Muscle layer of colon (tissue), 2 donors: ENCODE measurements at regions not wholly inside any gene's neighbourhood (a gene's known extent, or its start where the extent isn't known, plus 50 kb on each side); places are given as distances from the start of the nearest gene placed in this dataset.

Experiments
- H3K27ac ChIP-seq: one replicate; pipeline ENCODE4 v1.7.0; 2013; ENCODE audit warnings: low read depth, mild to moderate bottlenecking, low read length, moderate library complexity
- H3K27me3 ChIP-seq, 2 donors: one replicate each; pipeline ENCODE4 v1.7.0; 2013; ENCODE audit warnings: low read length in 2 of 2, mild to moderate bottlenecking in 2 of 2; ENCODE audit not compliant: insufficient read depth in 2 of 2, control insufficient read depth in 1 of 2
- H3K36me3 ChIP-seq: one replicate; pipeline ENCODE4 v1.7.0; 2013; ENCODE audit warnings: mild to moderate bottlenecking, low read length; ENCODE audit not compliant: insufficient read depth
- H3K4me1 ChIP-seq: one replicate; pipeline ENCODE4 v1.7.0; 2013; ENCODE audit warnings: mild to moderate bottlenecking, low read length; ENCODE audit not compliant: insufficient read depth
- H3K4me3 ChIP-seq, 2 donors: one replicate each; pipeline ENCODE4 v1.7.0; 2013; ENCODE audit warnings: low read length in 2 of 2, low read depth in 1 of 2, mild to moderate bottlenecking in 1 of 2, moderate library complexity in 1 of 2
- H3K9ac ChIP-seq: one replicate; pipeline ENCODE4 v1.7.0; 2013; ENCODE audit warnings: low read length
- H3K9me3 ChIP-seq: one replicate; pipeline ENCODE4 v1.7.0; 2013; ENCODE audit warnings: mild to moderate bottlenecking, low read length
- donor health status: abdominal sarcoma.
- donor health status: Adenocarcinoma of cecum.

DNA sequence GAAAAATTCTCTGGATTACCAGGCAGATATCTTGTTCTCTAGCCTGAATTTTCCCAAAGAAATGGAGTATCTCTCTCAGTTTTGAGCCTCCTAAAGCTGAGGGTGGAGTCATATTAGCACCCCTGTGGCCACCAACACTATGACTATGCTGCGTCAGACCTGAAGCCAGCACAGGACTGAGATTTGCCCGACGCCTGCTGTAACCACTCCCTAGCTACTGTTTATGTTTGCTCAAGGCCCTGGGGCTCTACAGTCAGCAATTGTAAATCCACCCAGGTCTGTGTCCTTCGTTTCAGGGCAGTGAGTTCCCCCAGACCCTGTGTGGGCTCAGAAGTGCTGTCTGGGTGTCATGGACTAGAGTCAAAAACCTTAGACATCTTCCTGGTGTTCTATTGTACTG is 61.4 kb downstream of the ZXDA start:
- Histone ChIP-seq H3K27ac (no peak overlapping the region), H3K9ac (no peak overlapping the region), H3K4me3 (no peak overlapping the region), H3K4me1 (no peaks in the 10 kb centered on the region), H3K36me3 (no peaks in the 10 kb centered on the region), H3K9me3 (no peaks in the 10 kb centered on the region), H3K27me3 (peaks cover 0 to 3% of the 10 kb centered on the region in 2 donors)

DNA sequence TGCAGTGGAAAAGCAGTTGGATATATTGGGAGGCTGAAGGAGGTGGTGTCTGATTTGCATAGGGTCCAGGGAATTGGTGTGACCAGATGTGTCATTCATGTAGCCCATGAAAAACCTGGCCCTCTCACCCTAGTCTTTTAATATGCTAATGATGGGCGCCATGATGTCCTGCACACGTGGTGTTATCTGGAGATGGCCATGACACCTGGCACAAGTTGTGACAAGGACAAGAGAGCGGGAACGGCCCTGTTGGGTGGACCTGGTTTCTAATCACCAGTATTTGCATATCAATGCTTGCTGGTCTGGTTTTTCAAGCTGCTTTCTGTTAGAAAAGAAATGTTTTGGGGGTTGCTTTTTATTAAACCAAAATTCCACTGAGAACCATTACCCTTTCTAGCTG is 87.4 kb downstream of the ZXDA start:
- Histone ChIP-seq H3K27me3 (no peaks in the 10 kb centered on the region), H3K36me3 (no peaks in the 10 kb centered on the region), H3K27ac (no peak overlapping the region), H3K4me3 (no peak overlapping the region), H3K4me1 (no peaks in the 10 kb centered on the region), H3K9ac (no peak overlapping the region), H3K9me3 (no peaks in the 10 kb centered on the region)

DNA sequence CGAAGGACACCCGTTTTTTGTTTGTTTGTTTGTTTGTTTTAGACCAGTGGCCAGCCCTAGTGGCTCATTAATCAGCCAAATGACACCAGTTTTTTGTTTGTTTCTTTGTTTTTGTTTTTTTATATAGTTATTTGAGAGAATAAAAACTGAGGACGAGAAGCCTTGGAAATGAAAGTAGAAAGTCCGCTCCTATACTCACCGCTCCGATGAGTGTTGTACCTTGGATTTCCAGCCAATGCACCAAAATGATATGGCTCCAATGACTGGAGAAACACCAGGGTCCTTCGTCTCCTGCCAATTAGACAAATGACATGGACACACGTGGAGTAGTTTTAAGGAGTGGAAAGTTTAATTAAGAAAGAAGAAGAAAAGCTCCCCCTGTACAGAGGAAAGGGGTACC is 87.9 kb downstream of the ZXDA start:
- H3K27me3 ChIP-seq = no peaks in the 10 kb centered on the region
- H3K9me3 ChIP-seq = no peaks in the 10 kb centered on the region
- peak overlapping the region in 1 of 2 donors; percentile 28 for H3K4me3 ChIP-seq
- H3K4me1 ChIP-seq = no peaks in the 10 kb centered on the region
- H3K36me3 ChIP-seq = no peaks in the 10 kb centered on the region
- no peak overlapping the region for H3K9ac ChIP-seq
- H3K27ac ChIP-seq = no peak overlapping the region

DNA sequence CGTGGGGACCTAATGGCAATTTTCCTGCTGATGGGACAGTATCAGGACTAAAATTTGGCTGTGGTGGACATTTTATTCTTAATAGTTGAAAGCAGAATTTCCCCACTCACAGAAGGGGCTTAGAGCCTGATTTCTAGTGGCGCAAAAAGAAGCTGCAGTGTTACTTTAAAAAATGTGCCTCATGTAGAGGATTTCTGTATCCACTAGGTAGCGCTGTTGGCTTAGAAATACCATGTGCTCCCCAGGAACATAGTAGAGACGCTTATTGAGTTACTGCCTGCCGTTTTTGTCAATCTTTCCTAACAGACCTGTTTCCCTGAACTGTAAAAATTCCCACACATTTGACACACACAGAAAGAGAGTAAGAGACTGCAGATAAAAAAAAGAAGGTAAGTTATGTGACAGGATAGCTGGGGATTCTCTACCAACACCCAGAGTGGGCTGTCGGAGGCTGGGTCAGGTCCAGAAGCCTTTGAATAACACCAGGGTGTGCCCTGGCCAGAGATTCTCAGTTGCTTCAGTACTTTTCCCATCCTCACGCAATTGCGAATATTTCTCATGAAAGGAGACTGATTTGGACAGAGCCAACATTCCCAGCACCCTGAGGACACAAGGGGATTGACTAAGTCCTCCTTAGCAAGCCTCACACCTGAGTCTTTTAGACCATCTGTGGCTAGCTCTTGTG is 88.4 kb downstream of the ZXDA start:
- Histone ChIP-seq H3K4me1 (no peaks in the 10 kb centered on the region), H3K4me3 (peak overlapping the region in 1 of 2 donors; percentile 28), H3K36me3 (no peaks in the 10 kb centered on the region), H3K27ac (no peak overlapping the region), H3K9me3 (no peaks in the 10 kb centered on the region), H3K9ac (no peak overlapping the region), H3K27me3 (peaks cover 0 to under 1% of the 10 kb centered on the region in 2 donors)

DNA sequence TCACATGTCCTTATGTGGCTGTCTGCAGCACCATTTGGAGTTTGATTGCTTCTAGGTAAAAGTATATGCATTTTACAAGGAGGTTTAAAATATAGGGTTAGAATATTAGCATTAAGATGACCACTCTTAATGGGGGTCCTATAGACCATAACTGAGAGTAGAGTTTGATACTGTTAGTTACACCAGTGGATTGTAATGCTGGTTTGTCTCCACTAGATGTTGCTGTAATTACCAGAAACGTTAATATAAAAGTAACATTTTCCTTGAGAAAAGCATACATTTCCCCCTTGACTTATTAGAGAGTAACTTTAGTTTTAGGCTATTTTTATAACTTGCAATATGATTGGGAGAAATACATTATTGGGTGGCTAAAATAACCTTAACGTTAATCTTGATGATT is 93.0 kb downstream of the ZXDA start:
- H3K9ac ChIP-seq = no peak overlapping the region
- H3K4me3 ChIP-seq = no peak overlapping the region
- H3K27ac ChIP-seq = no peak overlapping the region
- H3K9me3 ChIP-seq = no peaks in the 10 kb centered on the region
- no peaks in the 10 kb centered on the region for H3K36me3 ChIP-seq
- H3K4me1 ChIP-seq = no peaks in the 10 kb centered on the region
- H3K27me3 ChIP-seq = peaks cover 0 to 4% of the 10 kb centered on the region in 2 donors

DNA sequence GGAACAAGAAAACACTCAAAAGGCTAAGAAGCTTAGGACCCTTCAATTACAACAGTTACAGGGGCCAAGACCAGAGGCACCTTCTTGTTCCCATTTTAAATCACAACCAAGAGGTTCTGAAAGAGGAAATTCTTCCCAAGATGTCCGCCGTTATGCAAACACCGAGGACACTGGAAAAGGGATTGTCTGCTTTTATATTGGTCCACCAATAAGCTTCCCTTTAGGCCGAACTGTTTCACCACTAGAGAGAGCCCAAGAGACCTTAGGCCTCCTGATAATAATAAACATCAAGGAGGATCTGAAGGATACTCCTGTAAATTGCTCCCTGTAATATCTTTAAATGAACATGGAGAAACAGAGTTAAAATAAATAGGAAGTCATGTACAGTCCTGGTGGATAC is 92.6 kb upstream of the NLRP2B start:
- Histone ChIP-seq H3K36me3 (no peaks in the 10 kb centered on the region), H3K4me3 (no peak overlapping the region), H3K27ac (no peak overlapping the region), H3K9me3 (no peaks in the 10 kb centered on the region), H3K27me3 (no peaks in the 10 kb centered on the region), H3K9ac (no peak overlapping the region), H3K4me1 (no peaks in the 10 kb centered on the region)

DNA sequence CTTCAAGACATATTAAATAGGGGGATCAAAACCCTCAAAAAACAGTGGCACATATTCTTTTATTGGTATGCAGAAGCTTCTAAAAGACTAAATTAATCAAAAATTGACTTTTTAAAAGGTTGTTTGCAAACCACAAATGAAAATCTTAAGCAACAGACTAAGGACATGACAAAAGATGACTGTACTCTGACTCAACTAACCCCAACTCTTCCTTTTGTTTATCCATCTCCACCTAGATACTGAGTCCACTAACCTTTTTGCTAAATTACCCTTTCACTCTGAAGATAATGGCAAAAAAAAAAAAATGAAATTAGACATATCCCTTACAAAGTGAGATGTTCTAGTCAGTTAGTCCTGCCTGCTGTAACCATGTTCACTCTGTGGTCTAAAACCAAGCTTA is 91.6 kb upstream of the NLRP2B start:
- H3K4me1 ChIP-seq = no peaks in the 10 kb centered on the region
- no peak overlapping the region for H3K27ac ChIP-seq
- no peaks in the 10 kb centered on the region for H3K27me3 ChIP-seq
- no peaks in the 10 kb centered on the region for H3K36me3 ChIP-seq
- H3K4me3 ChIP-seq = no peak overlapping the region
- no peaks in the 10 kb centered on the region for H3K9me3 ChIP-seq
- no peak overlapping the region for H3K9ac ChIP-seq

DNA sequence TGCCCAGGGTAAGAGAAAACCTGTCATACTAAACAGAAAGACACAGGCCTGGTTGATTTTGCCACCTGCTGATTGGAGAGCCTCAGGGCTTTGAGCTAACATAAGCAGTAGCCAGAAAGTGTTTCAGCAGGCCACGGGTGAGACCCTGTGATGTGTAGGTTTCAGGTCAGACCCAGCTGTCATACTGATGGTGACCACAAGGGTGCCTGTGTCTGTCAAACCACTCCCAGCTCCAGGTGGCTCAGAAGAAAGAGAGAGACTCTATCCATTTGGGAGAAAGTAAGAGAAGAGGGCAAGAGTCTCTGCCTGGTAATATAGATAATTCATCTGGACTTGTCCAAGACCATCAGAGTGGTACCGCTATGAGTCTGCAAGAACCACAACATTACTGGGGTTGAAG is 72.8 kb upstream of the NLRP2B start:
- Histone ChIP-seq H3K9ac (no peak overlapping the region), H3K27ac (no peak overlapping the region), H3K27me3 (no peaks in the 10 kb centered on the region), H3K36me3 (no peaks in the 10 kb centered on the region), H3K4me1 (no peaks in the 10 kb centered on the region), H3K4me3 (no peak overlapping the region), H3K9me3 (no peaks in the 10 kb centered on the region)

DNA sequence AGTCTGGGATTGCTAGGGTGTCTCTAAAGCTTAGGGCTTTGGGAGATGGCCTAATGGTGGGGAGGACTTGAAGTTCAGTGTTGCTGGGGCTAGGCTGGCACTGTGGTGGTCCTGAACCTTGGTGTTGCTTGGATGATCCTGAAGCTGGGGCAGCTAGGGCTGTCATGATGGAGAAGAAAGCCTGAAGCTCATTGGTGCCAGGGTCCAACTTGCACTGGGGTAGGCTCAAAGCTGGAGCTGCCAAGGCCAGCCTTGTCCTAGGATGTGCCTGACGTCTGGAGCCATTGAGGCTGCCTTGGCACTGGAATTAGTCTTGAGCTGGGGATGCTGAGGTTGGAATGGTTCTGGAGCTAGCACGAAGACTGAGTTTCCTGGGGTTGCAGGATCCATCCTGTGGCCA is 61.0 kb upstream of the NLRP2B start:
- Histone ChIP-seq H3K4me3 (no peak overlapping the region), H3K9ac (no peak overlapping the region), H3K27ac (no peak overlapping the region), H3K9me3 (no peaks in the 10 kb centered on the region), H3K4me1 (no peaks in the 10 kb centered on the region), H3K36me3 (no peaks in the 10 kb centered on the region), H3K27me3 (no peaks in the 10 kb centered on the region)

DNA sequence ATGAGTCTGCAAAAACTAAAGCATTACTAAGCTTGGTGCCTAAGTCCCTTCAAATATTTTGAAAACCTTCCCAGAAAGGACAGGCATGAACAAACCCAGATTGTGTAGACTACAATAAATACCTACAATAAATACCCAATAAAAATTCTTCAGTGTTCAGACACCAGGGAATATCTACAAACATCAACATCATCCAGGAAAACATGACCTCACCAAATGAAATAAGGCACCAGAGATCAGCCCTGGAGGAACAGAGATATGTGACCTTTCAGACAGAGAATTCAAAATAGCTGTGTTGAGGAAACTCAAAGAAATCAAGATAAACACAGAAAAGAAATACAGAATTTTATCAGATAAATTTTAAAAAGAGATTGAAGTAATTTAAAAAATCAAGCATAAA is 57.8 kb upstream of the NLRP2B start:
- Histone ChIP-seq H3K9me3 (no peaks in the 10 kb centered on the region), H3K27ac (no peak overlapping the region), H3K36me3 (no peaks in the 10 kb centered on the region)

More for the DNA sequence above, 57.8 kb upstream of the NLRP2B start:
- Histone ChIP-seq H3K9ac (no peak overlapping the region), H3K4me3 (no peak overlapping the region), H3K4me1 (no peaks in the 10 kb centered on the region), H3K27me3 (no peaks in the 10 kb centered on the region)
